NCI-H526 treated with DMSO at 0.1 percent for 48 hours (cell line): ENCODE measurements at regions not wholly inside any gene's neighbourhood (a gene's known extent, or its start where the extent isn't known, plus 50 kb on each side); places are given as distances from the start of the nearest gene placed in this dataset.

ENCODE experiments used
- DNase-seq: peaks from one replicate; lab custom pipeline; 2025; lab: John Stamatoyannopoulos, UW

- no peak for DNase-seq
Measured at GRCh38 chr12:98217257-98217656, 298.1 kb upstream of the TMPO start.

DNA sequence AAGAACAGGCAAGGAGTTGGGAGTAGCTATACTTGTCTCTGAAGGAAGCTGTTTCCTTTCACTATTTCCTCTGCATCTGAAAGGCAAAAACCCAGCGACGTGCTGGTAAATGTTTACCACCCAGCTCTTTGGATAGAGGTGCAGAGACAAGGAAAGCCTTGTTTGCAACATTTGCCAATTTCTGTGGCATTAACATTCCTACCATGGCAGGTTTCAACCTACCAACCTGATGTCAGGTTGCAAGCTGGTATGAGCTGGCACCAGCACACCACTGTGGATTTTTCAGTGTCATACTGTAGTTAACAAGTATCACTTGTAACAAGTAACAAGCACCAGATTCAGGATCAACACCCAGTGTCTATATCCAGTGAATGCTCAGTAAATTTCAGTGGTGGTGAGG lies 294.8 kb upstream of the TMPO start:
- DNase-seq = no peak

DNA sequence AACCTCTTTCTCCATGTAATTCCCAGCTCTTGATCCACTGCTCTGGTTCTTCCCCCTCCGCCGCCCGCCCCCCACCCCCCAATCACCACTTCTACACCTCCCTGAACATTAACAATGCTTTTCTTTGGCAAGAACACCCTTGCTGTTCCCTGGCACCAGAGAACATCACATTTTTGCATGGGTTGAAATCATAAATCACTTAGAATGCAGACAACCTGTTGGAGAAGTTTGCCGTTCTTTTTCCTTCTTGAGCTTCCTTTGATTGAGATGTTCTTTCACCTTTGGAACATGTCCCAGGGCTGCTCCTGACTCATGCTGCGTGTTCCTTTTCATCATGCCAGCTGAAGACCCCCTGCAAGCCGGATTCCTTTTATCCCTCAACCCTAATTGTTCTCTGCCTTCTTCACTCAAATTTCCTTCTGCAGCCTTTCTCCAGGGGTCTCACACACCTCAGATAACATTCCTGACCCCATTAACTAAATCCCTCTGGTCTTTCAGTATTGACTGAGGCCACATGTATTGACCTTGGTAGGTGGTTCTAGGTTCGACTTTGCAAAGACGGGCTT lies 294.1 kb upstream of the TMPO start:
- DNase-seq = no peak

- DNase-seq = peak; percentile 26
Measured at GRCh38 chr12:98222135-98222534, 293.3 kb upstream of the TMPO start.

DNA sequence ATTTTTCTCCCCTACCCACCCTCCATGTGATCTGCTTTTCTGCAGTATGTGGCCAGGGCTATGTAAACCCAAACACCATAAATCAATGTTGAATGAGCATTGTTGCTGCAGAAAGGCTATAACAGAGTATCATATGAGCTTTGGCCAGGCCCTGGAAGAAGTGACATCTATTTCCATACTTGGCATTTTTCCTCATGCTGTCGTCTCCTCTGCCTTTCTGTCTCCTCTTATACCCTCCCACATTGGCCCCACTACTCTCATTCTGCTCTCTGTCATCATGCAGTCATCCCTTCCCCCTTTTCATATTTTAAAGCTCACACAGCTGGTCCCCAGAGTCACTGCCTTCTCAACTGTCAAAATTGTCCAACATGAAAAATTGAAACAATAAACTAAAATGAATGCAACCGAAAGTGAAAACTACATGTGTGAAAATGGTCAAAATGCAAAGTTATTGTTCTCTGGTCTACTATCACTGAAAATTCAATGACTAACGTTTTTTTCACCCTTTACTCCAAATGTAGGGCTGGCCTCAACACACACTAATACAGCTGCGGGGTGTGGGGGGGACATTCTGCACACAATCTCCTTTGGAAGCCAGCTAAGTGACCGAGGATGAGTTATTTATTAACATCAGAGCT lies 290.7 kb upstream of the TMPO start:
- DNase-seq = no peak

GRCh38 chr12:98227162-98227561 lies 288.2 kb upstream of the TMPO start:
- no peak for DNase-seq

- no peak for DNase-seq
Measured at GRCh38 chr12:98228683-98229539, 286.5 kb upstream of the TMPO start.

DNA sequence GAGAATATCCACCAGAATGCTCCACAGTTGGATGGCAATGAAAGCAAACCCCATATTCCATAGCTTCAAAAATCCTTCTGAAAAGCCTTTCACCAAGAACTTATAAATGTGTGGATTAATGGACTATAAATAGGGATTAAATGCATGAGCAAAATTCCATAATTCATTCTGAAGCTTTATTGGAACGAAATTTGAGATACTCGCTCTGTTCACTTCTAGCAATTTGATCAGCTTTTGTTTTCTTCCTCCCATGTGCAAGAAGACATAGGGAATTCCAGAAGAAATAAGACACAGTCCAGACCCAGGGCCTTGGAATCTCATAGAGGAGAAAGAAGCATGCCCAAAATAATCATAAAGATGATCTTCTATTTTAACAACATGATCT lies 285.9 kb upstream of the TMPO start:
- no peak for DNase-seq

DNA sequence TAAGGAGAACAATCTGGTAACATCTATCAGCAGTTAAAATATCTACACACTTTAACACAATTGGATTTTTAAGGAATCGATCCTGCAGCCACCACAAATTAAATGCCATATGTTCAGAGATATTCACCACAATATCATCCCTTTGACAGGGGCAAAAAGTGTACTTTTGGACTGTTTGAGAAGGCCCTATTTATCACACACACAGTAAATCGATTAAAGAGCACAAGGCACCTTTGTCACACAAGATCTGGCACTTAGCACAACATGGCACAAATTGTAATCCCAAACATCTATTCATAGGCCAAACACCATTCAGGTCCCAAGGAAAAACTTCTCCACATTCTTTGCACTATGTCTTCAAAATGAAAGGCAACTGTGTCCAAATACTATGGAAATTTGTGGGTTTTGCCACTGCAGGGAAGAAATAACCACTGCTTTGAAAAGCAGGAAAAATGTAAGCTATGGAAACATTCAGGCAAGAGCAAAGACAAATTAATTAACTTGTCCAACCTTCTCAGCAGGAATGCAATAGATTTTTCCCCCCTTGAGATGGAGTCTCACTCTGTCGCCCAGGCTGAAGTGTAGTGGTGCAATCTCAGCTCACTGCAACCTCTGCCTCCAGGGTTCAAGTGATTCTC lies 282.5 kb upstream of the TMPO start:
- DNase-seq = no peak

- no peak for DNase-seq
Measured at GRCh38 chr12:98235301-98235700, 280.1 kb upstream of the TMPO start.

DNA sequence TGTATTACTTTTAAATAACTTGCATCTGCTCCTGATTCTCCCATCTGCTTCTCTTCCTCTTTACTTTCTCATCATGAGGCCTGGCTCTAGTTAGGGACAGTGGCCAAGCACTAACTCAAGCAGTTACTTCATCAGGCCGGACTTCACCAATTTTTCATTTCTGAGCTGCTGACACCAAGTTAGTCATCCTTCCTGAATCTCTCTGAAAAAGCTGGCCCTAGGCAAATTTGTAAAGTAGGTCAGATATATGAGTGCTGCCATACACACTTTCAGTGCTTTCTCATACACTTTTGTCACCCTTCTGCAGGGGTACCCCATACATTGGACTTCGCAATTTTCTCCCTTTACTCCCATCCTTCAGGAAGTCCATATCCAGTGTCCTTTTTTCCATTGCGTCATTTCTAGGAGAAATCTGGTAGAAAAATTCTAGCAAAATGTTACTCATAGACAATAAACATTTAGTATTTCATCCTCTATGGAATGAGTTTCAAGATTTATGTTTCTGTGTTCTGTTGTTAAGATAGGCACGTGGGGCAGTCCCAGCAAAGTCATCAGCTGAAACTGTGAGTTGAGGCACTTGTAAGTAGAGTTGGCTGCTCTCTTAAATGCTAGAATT lies 276.8 kb upstream of the TMPO start:
- DNase-seq = no peak

GRCh38 chr12:98243190-98243589 lies 272.2 kb upstream of the TMPO start:
- no peak for DNase-seq

GRCh38 chr12:98244136-98244535 lies 271.3 kb upstream of the TMPO start:
- DNase-seq = peak; percentile 53

DNA sequence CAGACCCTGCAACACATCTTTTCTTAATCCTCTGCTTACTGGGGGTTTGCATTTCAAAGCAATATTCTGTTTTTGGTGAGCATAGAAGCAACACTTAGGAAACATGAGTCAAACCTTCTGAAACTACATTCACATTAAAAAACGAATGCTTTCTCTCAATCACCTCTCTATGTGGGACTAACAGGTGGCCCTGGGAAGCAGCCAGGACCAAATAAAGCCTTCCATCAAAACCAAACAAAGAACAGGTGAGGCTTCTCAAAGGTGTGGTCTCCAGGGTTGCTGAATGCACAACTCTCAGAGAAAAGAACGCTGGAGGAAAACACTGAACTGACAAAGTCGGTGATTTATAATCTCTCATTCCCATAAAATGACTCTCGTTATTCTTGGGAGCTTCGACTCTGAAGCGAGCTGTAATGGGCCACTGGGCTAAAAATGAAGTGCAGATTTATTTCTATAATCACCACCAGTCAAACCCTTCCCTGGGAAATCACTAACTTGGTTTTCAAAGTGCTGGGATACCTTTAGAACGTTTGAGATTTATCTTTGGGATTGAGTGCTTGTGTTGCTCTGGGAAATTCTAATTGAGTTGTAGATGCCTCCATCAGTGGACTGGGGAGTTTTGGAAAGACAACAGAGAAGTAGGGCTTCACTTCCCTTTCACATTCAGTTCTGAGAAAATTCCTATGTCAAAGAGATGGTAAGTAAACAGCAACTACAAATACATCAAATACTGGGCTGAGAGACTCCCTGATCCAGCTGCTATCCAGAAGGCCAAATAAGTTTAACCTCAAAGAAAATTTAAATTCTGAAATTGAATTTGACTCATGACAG lies 262.0 kb upstream of the TMPO start:
- no peak for DNase-seq

DNA sequence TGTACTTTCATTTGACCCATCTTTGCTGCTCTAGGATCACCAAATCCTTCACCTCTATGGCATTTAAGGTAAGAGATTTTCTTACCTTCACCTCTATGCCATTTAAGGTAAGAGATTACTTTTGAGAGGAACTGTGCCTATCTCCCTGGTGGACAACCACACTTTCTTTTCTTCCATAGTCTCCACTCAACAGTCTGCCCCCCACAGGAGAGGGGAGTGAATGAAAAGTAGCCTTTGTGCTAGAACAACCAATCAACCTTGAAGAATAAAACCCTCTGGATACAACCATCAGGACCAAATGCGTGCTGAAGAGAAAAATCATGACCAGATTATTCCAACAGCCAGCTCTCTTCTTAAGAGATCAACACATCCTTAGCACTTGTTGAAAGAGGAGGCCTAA lies 258.6 kb upstream of the TMPO start:
- no peak for DNase-seq

DNA sequence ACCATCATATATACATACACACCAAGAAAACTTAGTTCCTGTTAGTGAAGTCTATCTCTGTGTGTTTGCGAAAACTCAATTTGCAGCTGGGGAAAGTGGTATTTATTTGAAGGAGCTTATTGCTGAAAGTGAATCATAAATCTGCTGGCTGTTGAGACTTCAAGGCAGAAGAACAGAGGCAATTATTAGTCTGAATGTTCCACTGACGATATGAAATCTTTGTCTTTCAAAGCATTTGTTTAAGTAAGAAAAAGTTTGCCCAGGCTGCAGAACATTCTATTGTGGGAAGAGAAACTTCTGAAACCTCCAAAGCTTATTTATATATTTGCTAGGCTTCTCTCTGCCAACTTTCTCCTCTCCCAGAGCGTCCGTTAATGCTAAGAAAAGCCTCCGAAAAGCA lies 255.7 kb upstream of the TMPO start:
- DNase-seq = no peak

DNA sequence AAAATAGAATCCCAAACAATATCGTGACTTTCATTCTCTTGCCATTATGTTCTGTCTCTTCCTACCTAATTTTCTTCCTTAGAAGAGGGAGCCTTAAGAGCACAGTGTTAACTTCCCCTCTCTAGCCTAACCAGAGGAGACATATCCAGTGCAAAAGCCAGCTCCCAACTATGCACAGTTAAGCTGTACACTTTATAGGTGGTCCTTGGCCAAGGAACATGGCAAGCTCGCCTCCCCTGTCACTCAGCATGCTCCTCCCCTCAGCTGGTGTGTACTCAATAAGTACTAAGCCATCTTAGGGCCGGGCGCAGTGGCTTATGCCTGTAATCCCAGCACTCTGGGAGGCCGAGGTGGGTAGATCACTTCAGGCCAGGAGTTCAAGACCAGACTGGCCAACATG lies 255.1 kb upstream of the TMPO start:
- DNase-seq = no peak

- no peak for DNase-seq
Measured at GRCh38 chr12:98262902-98263301, 252.5 kb upstream of the TMPO start.

DNA sequence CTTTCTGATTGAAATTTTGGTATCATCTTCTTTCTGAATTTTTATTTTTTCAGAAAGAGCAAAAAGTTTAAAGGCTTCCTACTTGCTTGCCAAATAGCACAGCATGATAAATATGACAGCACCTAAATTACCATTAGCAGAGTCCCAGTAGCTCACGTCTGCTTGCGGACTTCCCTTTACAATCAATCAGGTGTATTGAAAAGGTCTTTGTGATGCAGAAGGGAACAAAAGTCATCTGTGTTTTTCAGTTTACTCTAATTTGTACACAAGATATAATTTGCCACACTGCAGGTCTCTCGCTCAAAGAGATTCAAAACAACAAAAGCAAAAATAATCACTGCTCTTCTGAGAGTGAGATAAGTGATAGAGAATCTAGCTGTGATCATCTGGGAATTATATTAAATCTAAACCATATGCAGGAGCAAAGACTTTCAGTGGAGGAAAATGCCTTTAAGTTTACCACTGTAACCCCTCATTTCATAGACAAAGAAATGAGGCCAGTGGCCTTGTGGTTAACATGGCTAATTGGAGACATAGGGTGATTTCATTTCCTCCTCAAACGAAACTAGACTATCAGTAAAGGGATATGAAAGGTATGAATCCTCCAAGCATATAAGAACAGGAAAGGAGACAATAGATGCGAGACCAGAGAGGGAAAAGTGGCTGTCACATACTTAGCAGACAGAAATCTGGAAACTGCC lies 240.8 kb upstream of the TMPO start:
- DNase-seq = no peak

GRCh38 chr12:98275131-98275475 lies 240.3 kb upstream of the TMPO start:
- DNase-seq = no peak

DNA sequence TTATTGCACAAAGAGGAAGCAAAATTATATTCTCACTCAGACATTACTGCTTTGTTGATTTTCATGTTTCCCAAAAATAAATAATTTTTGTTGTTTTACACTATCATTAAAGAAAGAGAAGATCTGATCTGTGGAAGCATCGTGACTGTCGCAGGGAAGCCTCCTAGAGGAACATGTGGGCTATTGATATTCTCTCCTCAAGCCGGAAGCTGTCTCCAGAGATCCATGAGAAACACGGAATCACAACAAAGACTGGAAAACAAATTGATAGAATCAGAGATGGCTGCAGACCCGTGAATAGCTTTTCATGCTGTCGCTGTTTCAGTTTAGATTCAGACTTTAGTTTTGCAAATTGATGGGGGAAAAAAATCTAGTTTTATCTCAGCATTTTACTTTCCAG lies 235.2 kb upstream of the TMPO start:
- DNase-seq = no peak
